HepG2 (cell line): ENCODE measurements at regions not wholly inside any gene's neighbourhood (a gene's known extent, or its start where the extent isn't known, plus 50 kb on each side); places are given as distances from the start of the nearest gene placed in this dataset.

Experiments
- EP300 ChIP-seq, 3 experiments: sonication (generic) in 1 of 3; formaldehyde crosslinking in 1 of 3; IDR thresholded peaks; 2 replicates each; pipeline versions ENCODE4 v1.5.1 to v1.6.1; 2011 to 2020; ENCODE audit warnings: low read depth in 2 of 3, low read length in 2 of 3, borderline replicate concordance in 1 of 3, improper control_type of control experiment in 1 of 3, mild to moderate bottlenecking in 1 of 3, missing genetic modification reagents in 1 of 3, moderate library complexity in 1 of 3
- RAD21 ChIP-seq: fragments of 450-650 bp; formaldehyde crosslinking; IDR thresholded peaks from 2 replicates; pipeline ENCODE4 v1.5.0; 2020; ENCODE audit warnings: mild to moderate bottlenecking
- SMC3 ChIP-seq: IDR thresholded peaks from 2 replicates; pipeline ENCODE4 v1.6.1; 2011; ENCODE audit warnings: low read length, improper control_type of control experiment
- ZNF24 ChIP-seq: fragments of 450-650 bp; IDR thresholded peaks from 2 replicates; pipeline ENCODE4 v1.6.1; 2017; ENCODE audit warnings: antibody characterized with exemption, mild to moderate bottlenecking
- TF ChIP-seq, protein P1 (sequence below): sonication (generic); formaldehyde crosslinking; IDR thresholded peaks from 2 replicates; pipeline ENCODE4 v1.5.0; 2020; ENCODE audit warnings: mild to moderate bottlenecking, missing genetic modification reagents, moderate library complexity

- TF ChIP-seq, protein P1, sequence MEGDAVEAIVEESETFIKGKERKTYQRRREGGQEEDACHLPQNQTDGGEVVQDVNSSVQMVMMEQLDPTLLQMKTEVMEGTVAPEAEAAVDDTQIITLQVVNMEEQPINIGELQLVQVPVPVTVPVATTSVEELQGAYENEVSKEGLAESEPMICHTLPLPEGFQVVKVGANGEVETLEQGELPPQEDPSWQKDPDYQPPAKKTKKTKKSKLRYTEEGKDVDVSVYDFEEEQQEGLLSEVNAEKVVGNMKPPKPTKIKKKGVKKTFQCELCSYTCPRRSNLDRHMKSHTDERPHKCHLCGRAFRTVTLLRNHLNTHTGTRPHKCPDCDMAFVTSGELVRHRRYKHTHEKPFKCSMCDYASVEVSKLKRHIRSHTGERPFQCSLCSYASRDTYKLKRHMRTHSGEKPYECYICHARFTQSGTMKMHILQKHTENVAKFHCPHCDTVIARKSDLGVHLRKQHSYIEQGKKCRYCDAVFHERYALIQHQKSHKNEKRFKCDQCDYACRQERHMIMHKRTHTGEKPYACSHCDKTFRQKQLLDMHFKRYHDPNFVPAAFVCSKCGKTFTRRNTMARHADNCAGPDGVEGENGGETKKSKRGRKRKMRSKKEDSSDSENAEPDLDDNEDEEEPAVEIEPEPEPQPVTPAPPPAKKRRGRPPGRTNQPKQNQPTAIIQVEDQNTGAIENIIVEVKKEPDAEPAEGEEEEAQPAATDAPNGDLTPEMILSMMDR (CRISPR knock-in tag): no peak
- no peak for TF ChIP-seq ZNF24
- TF ChIP-seq EP300 (IDR thresholded peaks at IDR 0.05; ENCODE audit: low read depth in 2 of 2, low read length in 2 of 2): no peak
- TF ChIP-seq EP300 (CRISPR knock-in tag; IDR thresholded peaks at IDR 0.05; ENCODE audit: borderline replicate concordance): no peak
- TF ChIP-seq SMC3: no peak
- no peak for TF ChIP-seq RAD21 (CRISPR knock-in tag)
Measured at GRCh38 chr4:26127851-26128337, 192.9 kb upstream of the RBPJ start.
